ENCODE measurements at regions not wholly inside any gene's neighbourhood (a gene's known extent, or its start where the extent isn't known, plus 50 kb on each side); places are given as distances from the start of the nearest gene placed in this dataset.

GRCh38 chr15:67003586-67003985, 61.8 kb upstream of the SMAD3 start (continued):
- TF ChIP-seq NFYB (IDR thresholded peaks at IDR 0.05; ENCODE audit: extremely low read depth, insufficient read length): no peak
- TF ChIP-seq MLLT1 (IDR thresholded peaks at IDR 0.05): no peak
- TF ChIP-seq POLR2G (IDR thresholded peaks at IDR 0.05; ENCODE audit: low read depth, low read length): no peak
- TF ChIP-seq E2F1 (CRISPR knock-in tag; IDR thresholded peaks at IDR 0.05): no peak

GRCh38 chr15:67004142-67004541, 61.3 kb upstream of the SMAD3 start:
- Histone ChIP-seq H3K4me2 (ENCODE audit: insufficient read depth, low read length) (no peak overlapping the region), H3K9me3 (replicated peaks; ENCODE audit: control insufficient read depth, insufficient read depth, low read depth, low read length) (no peaks in the 10 kb centered on the region), H3K27me3 (ENCODE audit: control insufficient read depth in 2 of 2, insufficient read depth in 2 of 2, low read length in 2 of 2) (no peaks in the 10 kb centered on the region), H3K4me1 (replicated peaks in 1 of 2; ENCODE audit: control insufficient read depth in 2 of 2, insufficient read depth in 2 of 2, low read length in 2 of 2) (peaks cover 0 to 3% of the 10 kb centered on the region in 2 experiments; a peak in 2 of 5 replicates), H3K9me1 (ENCODE audit: control insufficient read depth, insufficient read depth, low read length) (no peaks in the 10 kb centered on the region), H3K79me2 (ENCODE audit: control insufficient read depth, insufficient read depth, low read length) (no peaks in the 10 kb centered on the region), H3K27ac (ENCODE audit: extremely low read depth, low read depth, low read length) (no peak overlapping the region), H2AFZ (ENCODE audit: low read depth, low read length) (peak overlapping the region; percentile 85; the same call in 1 of the 2 replicates), H4K20me1 (replicated peaks; ENCODE audit: control insufficient read depth, insufficient read depth, low read length) (0 out of 2 replicates have a peak, but pooled peaks cover 3% of the 10 kb centered on the region), H3K4me3 (no peak overlapping the region), H3K36me3 (ENCODE audit: control insufficient read depth, insufficient read depth, low read length) (no peaks in the 10 kb centered on the region), H3K9ac (ENCODE audit: insufficient read depth in 1 of 2, low read depth in 2 of 2, low read length in 2 of 2) (no peak overlapping the region)
- DNase-seq (ENCODE audit: extremely low read depth in 1 of 4, low spot score in 3 of 4): no peak
- CTCF ChIA-PET (ENCODE audit: low intra/inter-chr PET ratio): no interaction called here
- no peak for ATAC-seq
- BruUV-seq (replicated peaks): no TSS peak
- POLR2A ChIA-PET: interaction anchor here (1.5 kb wide), 1 partner anchor 13 kb away, joined by 5 read pairs; no protein-coding TSS in a partner anchor
- in situ Hi-C loops (cut with MboI): no loop called here
- no peak for FAIRE-seq
- WGBS (ENCODE audit: insufficient coverage, low coverage, missing lambda C conversion rate): 64% methylated on average over 3 of the region's 3 CpGs
- intact Hi-C loops (cut with micrococcal nuclease): no loop called here
- TF ChIP-seq RBM14 (IDR thresholded peaks at IDR 0.05; ENCODE audit: borderline replicate concordance, insufficient read depth, low read depth, low read length) (no peak), ZNF184 (CRISPR knock-in tag; IDR thresholded peaks at IDR 0.05) (no peak), TAF9B (IDR thresholded peaks at IDR 0.05; ENCODE audit: partially characterized antibody) (no peak), MBD1 (CRISPR knock-in tag; IDR thresholded peaks at IDR 0.05) (no peak), TSHZ1 (CRISPR knock-in tag; IDR thresholded peaks at IDR 0.05) (no peak), SLC30A9 (CRISPR knock-in tag; IDR thresholded peaks at IDR 0.05) (no peak), ZNF408 (CRISPR knock-in tag; IDR thresholded peaks at IDR 0.05; ENCODE audit: low read depth) (no peak), RB1 (IDR thresholded peaks at IDR 0.05; ENCODE audit: low read depth) (no peak), GATAD2B (IDR thresholded peaks at IDR 0.05; ENCODE audit: borderline replicate concordance) (no peak)
